Left ventricle myocardium inferior (tissue), 1 donor: ENCODE measurements at regions not wholly inside any gene's neighbourhood (a gene's known extent, or its start where the extent isn't known, plus 50 kb on each side); places are given as distances from the start of the nearest gene placed in this dataset.

Experiments used
- DNase-seq: peaks from one replicate; pipeline ENCODE4 v3.0.0-alpha.2; 2020
- H3K27ac ChIP-seq: fragments of 200-600 bp; replicated peaks from 2 replicates; pipeline ENCODE4 v1.8.0; 2021
- H3K27me3 ChIP-seq: fragments of 200-600 bp; 2 replicates; pipeline ENCODE4 v1.8.0; 2021; ENCODE audit warnings: low read depth
- H3K36me3 ChIP-seq: fragments of 200-600 bp; 2 replicates; pipeline ENCODE4 v1.8.0; 2021
- H3K4me1 ChIP-seq: fragments of 200-600 bp; 2 replicates; pipeline ENCODE4 v1.8.0; 2021
- H3K4me3 ChIP-seq: fragments of 200-600 bp; 2 replicates; pipeline ENCODE4 v1.8.0; 2021; ENCODE audit warnings: mild to moderate bottlenecking, moderate library complexity
- H3K9me3 ChIP-seq: fragments of 200-600 bp; replicated peaks from 2 replicates; pipeline ENCODE4 v1.8.0; 2021
- intact Hi-C: fragments of 100-400 bp; cut with micrococcal nuclease; formaldehyde crosslinking; loops from one replicate; pipeline ENCODE4 v1.11.0; 2022
- TF ChIP-seq, protein P1 (sequence below): fragments of 200-600 bp; IDR thresholded peaks from 2 replicates; pipeline ENCODE4 v1.8.0; 2021; ENCODE audit warnings: antibody characterized with exemption, mild to moderate bottlenecking, borderline replicate concordance
- donor health status: DM: no; HTN: yes; CAD: no; lungs with severe emphysema.

DNA sequence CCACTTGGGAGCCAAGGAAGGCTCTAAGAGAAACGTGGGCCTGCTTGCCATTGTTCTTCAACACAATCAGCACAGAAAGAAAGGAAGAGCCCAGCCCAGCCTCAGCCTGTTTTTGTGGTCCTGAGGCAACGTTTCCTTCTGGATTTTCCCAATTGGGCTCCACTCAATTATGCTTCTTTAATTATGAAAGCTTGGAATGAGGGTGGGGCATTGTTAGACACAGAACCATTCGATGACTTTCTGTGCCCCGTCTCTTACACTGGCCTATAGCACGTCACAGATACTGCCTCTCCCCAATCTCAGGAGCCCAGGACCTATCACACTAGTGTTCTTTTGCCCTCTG, 207.4 kb downstream of the ZFP36L2 start:
- no peaks in the 10 kb centered on the region for H3K36me3 ChIP-seq
- H3K9me3 ChIP-seq = peaks cover 18% of the 10 kb centered on the region
- peaks cover 22% of the 10 kb centered on the region for H3K4me1 ChIP-seq
- intact Hi-C loops = no loop called here
- no peak overlapping the region for H3K4me3 ChIP-seq
- no peaks in the 10 kb centered on the region for H3K27me3 ChIP-seq
- peak overlapping the region; percentile 85 for H3K27ac ChIP-seq
- DNase-seq = no peak
- TF ChIP-seq, protein P1, sequence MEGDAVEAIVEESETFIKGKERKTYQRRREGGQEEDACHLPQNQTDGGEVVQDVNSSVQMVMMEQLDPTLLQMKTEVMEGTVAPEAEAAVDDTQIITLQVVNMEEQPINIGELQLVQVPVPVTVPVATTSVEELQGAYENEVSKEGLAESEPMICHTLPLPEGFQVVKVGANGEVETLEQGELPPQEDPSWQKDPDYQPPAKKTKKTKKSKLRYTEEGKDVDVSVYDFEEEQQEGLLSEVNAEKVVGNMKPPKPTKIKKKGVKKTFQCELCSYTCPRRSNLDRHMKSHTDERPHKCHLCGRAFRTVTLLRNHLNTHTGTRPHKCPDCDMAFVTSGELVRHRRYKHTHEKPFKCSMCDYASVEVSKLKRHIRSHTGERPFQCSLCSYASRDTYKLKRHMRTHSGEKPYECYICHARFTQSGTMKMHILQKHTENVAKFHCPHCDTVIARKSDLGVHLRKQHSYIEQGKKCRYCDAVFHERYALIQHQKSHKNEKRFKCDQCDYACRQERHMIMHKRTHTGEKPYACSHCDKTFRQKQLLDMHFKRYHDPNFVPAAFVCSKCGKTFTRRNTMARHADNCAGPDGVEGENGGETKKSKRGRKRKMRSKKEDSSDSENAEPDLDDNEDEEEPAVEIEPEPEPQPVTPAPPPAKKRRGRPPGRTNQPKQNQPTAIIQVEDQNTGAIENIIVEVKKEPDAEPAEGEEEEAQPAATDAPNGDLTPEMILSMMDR = no peak

DNA sequence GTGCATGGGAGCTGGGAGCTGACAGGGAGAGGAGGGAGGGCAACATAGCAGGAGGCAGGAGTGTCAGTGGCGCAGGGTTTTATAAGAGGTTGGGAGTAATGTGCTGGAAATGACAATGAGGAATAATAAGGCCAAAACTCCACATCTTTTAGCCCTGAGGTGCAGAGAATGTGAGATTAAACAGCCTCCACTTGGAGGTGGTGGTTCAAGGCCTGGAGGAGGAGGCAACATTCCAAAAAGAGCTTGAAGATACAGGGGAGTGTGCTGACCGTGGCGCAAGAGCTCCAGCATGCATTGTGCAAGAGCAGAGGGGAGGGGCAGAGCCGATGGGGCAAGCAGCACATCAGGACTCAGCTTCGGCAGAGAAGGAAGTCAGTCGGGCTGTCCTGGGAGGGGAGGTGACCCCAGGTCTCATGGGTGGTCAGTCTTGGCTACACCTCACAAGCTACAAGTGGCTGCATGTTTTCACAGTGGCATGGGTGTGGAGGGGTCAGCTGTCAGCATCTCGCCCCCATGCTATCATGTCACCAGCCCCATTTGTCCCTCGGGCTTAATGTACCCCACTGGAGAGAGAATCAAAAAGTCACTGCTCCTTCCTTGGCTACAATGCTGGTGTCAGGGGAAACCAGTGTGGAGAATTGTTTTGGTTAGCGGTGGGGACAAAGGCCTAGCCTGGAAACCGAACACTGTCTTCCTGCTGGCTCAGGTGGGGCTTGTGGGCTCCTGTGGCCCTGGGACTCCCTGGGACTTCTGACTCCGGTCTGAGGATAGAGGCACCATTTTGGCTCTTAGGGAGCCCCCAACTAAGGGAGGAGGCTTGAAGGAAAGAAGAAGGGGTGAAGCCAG, 208.0 kb downstream of the ZFP36L2 start:
- intact Hi-C loops = no loop called here

DNA sequence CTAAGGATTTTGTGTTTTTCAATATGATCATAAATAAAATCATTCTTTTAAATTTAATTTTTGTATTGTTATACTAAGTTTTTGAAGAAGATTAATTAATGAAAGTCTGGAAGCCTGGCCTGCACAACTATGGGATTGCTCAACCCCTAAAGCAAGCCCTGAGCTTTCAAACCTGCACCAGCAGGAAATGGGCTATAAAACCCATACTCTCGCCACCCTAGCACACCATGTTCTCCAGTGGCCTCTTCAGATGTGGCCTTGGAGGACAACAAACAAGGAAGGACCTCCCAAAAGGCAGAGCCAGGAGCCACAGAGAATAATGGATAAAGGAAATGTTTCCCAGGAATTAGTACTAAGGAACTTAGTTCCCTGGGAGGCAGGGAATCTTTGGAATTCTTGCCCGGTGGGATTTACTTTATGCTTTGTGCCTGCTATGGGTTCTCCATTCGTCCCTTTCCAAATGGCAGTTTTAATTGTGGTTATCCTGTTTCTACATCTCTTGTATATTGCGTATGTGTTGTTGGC, 212.5 kb downstream of the ZFP36L2 start:
- no peak for DNase-seq
- H3K4me3 ChIP-seq = no peak overlapping the region
- TF ChIP-seq, protein P1 = no peak
- no peaks in the 10 kb centered on the region for H3K36me3 ChIP-seq
- peaks cover 5% of the 10 kb centered on the region for H3K9me3 ChIP-seq
- peaks cover 13% of the 10 kb centered on the region for H3K4me1 ChIP-seq
- no peaks in the 10 kb centered on the region for H3K27me3 ChIP-seq
- intact Hi-C loops = no loop called here
- H3K27ac ChIP-seq = no peak overlapping the region

More for the DNA sequence above, 208.0 kb downstream of the ZFP36L2 start:
- Histone ChIP-seq H3K27me3 (no peaks in the 10 kb centered on the region), H3K36me3 (no peaks in the 10 kb centered on the region), H3K4me1 (peaks cover 22% of the 10 kb centered on the region), H3K4me3 (no peak overlapping the region), H3K27ac (peak overlapping the region; percentile 85), H3K9me3 (peaks cover 18% of the 10 kb centered on the region)
- TF ChIP-seq, protein P1 = no peak
- DNase-seq = peak; percentile 87

DNA sequence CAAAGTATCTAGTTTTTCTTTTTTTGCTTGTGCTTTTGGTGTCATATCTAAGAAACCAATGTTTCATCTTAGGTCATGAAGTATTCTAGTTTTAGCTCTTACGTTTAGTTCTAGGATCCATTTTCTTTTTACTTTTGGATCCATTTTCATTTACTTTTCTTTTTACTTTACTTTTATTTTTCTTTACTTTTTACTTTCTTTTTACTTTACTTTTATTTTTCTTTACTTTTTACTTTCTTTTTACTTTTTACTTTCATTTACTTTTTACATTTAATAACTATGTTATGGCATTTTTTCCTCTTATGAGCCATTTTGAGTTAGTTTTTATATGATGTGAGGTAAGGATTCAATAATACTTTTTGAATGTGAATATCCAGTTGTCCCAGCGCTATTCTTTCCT, 213.4 kb downstream of the ZFP36L2 start:
- Histone ChIP-seq H3K27ac (no peak overlapping the region), H3K4me1 (peaks cover 4% of the 10 kb centered on the region), H3K9me3 (peaks cover 6% of the 10 kb centered on the region), H3K36me3 (no peaks in the 10 kb centered on the region), H3K27me3 (no peaks in the 10 kb centered on the region), H3K4me3 (no peak overlapping the region)
- no peak for DNase-seq
- intact Hi-C loops = no loop called here
- TF ChIP-seq, protein P1 = no peak

DNA sequence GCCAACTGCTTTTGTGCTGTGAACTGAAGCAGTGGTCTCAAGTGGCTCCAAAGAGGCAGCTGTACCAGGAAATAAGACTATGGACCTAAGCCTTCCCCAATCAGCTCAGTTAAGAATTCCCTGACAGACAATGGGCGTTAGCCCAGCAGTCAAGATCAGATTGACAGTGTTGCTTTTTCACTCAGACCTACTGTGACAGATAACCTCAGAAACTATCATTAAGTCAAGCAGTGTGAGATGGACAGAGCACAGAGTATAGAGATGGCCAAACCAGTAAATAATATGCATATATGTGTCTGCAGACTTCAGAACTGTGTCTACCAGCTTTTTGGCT, 215.3 kb downstream of the ZFP36L2 start:
- H3K4me1 ChIP-seq = no peaks in the 10 kb centered on the region
- H3K36me3 ChIP-seq = no peaks in the 10 kb centered on the region
- no peak overlapping the region for H3K4me3 ChIP-seq
- DNase-seq = no peak
- TF ChIP-seq, protein P1 = no peak
- intact Hi-C loops = no loop called here
- H3K27me3 ChIP-seq = no peaks in the 10 kb centered on the region
- H3K9me3 ChIP-seq = peaks cover 9% of the 10 kb centered on the region
- H3K27ac ChIP-seq = no peak overlapping the region
